HG02852 (cell line): ENCODE measurements at regions not wholly inside any gene's neighbourhood (a gene's known extent, or its start where the extent isn't known, plus 50 kb on each side); places are given as distances from the start of the nearest gene placed in this dataset.

Experiments used
- ATAC-seq: cut with Tn5 transposase; IDR thresholded peaks from one replicate; pipeline ENCODE4 v1.9.1; 2021; ENCODE audit warnings: mild to moderate bottlenecking, moderate library complexity; ENCODE audit not compliant: unreplicated experiment

GRCh38 chr10:130368761-130369560 lies 232.8 kb downstream of the GLRX3 start:
- no peak for ATAC-seq

- ATAC-seq = no peak
Measured at GRCh38 chr10:130369645-130370381, 233.6 kb downstream of the GLRX3 start.

GRCh38 chr10:130370721-130371120 lies 234.5 kb downstream of the GLRX3 start:
- ATAC-seq = no peak

- ATAC-seq = no peak
Measured at GRCh38 chr10:130371156-130371555, 235.0 kb downstream of the GLRX3 start.

- no peak for ATAC-seq
Measured at GRCh38 chr10:130371666-130372065, 235.5 kb downstream of the GLRX3 start.

- no peak for ATAC-seq
Measured at GRCh38 chr10:130372222-130372621, 236.0 kb downstream of the GLRX3 start.

- ATAC-seq = no peak
Measured at GRCh38 chr10:130372866-130373265, 236.7 kb downstream of the GLRX3 start.

- ATAC-seq = no peak
Measured at GRCh38 chr10:130377986-130378540, 241.9 kb downstream of the GLRX3 start.

GRCh38 chr10:130378556-130379400 lies 242.6 kb downstream of the GLRX3 start:
- no peak for ATAC-seq

- ATAC-seq = no peak
Measured at GRCh38 chr10:130380056-130380455, 243.9 kb downstream of the GLRX3 start.

- ATAC-seq = no peak
Measured at GRCh38 chr10:130382031-130382430, 245.8 kb downstream of the GLRX3 start.

- ATAC-seq = no peak
Measured at GRCh38 chr10:130387936-130388580, 251.9 kb downstream of the GLRX3 start.

- ATAC-seq = no peak
Measured at GRCh38 chr10:130388746-130389145, 252.6 kb downstream of the GLRX3 start.

GRCh38 chr10:130389906-130390305 lies 253.7 kb downstream of the GLRX3 start:
- ATAC-seq = no peak

GRCh38 chr10:130392031-130392430 lies 255.8 kb downstream of the GLRX3 start:
- ATAC-seq = no peak

GRCh38 chr10:130393342-130393741 lies 257.2 kb downstream of the GLRX3 start:
- no peak for ATAC-seq

GRCh38 chr10:130394832-130395231 lies 258.6 kb downstream of the GLRX3 start:
- no peak for ATAC-seq

- no peak for ATAC-seq
Measured at GRCh38 chr10:130395248-130395936, 259.2 kb downstream of the GLRX3 start.

GRCh38 chr10:130396044-130396443 lies 259.9 kb downstream of the GLRX3 start:
- no peak for ATAC-seq
